Testis (tissue), 2 donors: ENCODE measurements at regions not wholly inside any gene's neighbourhood (a gene's known extent, or its start where the extent isn't known, plus 50 kb on each side); places are given as distances from the start of the nearest gene placed in this dataset.

Source experiments
- DNase-seq: peaks from one replicate; pipeline ENCODE4 v3.0.0-alpha.2; 2019
- H3K27ac ChIP-seq, 2 donors: fragments of 200-600 bp; sonication (generic); one replicate each; pipeline ENCODE4 v1.5.1; 2019
- H3K27me3 ChIP-seq: fragments of 200-600 bp; sonication (generic); one replicate; pipeline ENCODE4 v1.5.1; 2019
- H3K36me3 ChIP-seq: fragments of 200-600 bp; sonication (generic); one replicate; pipeline ENCODE4 v1.5.1; 2017; ENCODE audit warnings: low read depth; ENCODE audit errors: missing control alignments
- H3K4me1 ChIP-seq: fragments of 200-600 bp; sonication (generic); one replicate; pipeline ENCODE4 v1.5.1; 2019
- H3K4me3 ChIP-seq, 2 donors: fragments of 200-600 bp; sonication (generic); one replicate each; pipeline ENCODE4 v1.5.1; 2017 to 2019
- H3K9me3 ChIP-seq: fragments of 200-600 bp; sonication (generic); one replicate; pipeline ENCODE4 v1.5.1; 2017
- POLR2A ChIP-seq: fragments of 450-650 bp; IDR thresholded peaks from one replicate; pipeline ENCODE4 v1.6.1; 2017; ENCODE audit warnings: antibody characterized with exemption, mild to moderate bottlenecking, moderate library complexity
- WGBS, 2 donors: methylation state at CpG; one replicate each; pipeline ENCODE4 v1.1.5; 2018; 5-methylcytosine and 5-hydroxymethylcytosine counted together
- intact Hi-C: fragments of 100-400 bp; cut with DNase I; formaldehyde crosslinking; loops from one replicate; pipeline ENCODE4 v1.15.1; 2023; ENCODE audit warnings: low total_unique reads
- TF ChIP-seq, protein P1 (sequence below), 3 experiments: fragments of 450-650 bp in 2 of 3; fragments of 200-600 bp in 1 of 3; sonication (generic) in 1 of 3; IDR thresholded peaks; one replicate each; pipeline ENCODE4 v1.5.1; 2016 to 2019; ENCODE audit warnings: antibody characterized with exemption in 3 of 3, mild to moderate bottlenecking in 2 of 3, moderate library complexity in 1 of 3

DNA sequence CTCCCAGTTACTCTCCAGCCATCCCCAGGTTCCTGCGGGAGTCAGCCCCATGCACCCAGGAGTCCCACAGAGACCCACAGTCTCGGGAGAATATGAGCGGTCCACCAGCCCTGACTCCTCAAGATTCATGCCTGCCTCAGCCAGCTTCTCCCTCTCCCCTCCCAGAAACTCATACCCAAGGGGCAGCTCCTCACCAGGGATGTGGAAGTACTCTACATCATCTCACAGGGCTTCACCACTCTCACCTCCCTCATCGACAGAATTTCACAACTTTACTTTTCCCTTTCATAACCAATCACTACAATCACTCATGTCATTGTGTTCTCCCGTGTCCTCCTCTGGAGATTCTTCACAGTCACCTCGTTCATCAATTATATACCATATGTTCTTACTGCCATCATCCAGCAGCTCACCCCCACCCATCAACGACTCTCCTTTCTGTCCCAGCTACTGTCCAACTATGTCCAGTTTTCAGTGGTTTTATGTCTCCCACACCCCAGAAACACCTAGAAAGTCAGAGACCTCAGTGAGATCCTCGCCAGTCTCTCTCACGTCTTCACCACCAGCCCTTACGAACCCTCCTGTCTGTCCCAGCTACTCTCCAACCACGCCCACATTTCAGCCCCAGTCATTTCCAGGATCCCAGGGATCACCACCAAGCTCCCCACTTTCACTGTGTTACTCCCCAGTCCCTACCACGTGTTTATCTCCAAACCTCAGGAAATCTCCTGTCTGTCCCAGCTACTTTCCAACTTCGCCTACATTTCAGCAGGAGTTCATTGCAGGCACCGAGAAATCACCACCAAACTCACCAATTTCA, 1530.1 kb upstream of the TPTE start:
- Histone ChIP-seq H3K9me3 (peaks cover 3% of the 10 kb centered on the region), H3K27ac (no peak overlapping the region), H3K4me1 (no peaks in the 10 kb centered on the region), H3K4me3 (no peak overlapping the region), H3K27me3 (no peaks in the 10 kb centered on the region), H3K36me3 (no peaks in the 10 kb centered on the region)
- TF ChIP-seq, protein P1, sequence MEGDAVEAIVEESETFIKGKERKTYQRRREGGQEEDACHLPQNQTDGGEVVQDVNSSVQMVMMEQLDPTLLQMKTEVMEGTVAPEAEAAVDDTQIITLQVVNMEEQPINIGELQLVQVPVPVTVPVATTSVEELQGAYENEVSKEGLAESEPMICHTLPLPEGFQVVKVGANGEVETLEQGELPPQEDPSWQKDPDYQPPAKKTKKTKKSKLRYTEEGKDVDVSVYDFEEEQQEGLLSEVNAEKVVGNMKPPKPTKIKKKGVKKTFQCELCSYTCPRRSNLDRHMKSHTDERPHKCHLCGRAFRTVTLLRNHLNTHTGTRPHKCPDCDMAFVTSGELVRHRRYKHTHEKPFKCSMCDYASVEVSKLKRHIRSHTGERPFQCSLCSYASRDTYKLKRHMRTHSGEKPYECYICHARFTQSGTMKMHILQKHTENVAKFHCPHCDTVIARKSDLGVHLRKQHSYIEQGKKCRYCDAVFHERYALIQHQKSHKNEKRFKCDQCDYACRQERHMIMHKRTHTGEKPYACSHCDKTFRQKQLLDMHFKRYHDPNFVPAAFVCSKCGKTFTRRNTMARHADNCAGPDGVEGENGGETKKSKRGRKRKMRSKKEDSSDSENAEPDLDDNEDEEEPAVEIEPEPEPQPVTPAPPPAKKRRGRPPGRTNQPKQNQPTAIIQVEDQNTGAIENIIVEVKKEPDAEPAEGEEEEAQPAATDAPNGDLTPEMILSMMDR (IDR thresholded peaks at IDR 0.05): no peak
- no peak for TF ChIP-seq POLR2A
- intact Hi-C loops: no loop called here
- WGBS, 2 donors: 41 to 48% methylated on average over 14 of the region's 14 CpGs
- no peak for DNase-seq

DNA sequence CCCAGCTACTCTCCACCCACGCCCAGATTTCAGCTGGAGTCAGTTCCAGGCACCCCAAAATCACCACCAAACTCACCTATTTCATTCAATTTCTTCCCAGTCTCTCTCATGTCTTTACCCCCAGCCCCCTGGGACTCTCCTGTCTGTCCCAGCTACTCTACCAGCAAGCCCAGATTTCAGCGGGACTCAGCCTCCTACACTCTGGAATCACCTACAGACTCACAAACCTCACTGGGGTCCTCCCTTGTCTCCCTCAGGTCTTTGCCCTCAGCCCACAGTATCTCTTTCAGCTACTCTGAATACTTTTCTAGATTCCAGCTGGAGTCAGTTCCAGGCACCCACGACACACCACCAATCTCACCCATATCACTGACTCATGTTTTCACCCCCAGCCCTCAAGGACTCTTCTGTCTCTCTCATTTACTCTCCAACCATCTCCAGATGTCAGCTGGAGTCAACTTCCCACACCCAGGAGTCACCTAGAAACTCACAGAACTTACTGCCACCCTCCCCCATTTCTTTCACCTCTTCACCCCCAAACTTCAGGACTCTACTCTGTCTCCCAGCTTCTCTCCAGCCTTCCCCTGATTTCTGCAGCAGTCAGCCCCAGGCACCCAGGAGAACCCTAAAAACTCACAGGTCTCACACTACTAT, 1529.3 kb upstream of the TPTE start:
- Histone ChIP-seq H3K27ac (no peak overlapping the region), H3K4me3 (no peak overlapping the region), H3K4me1 (no peaks in the 10 kb centered on the region), H3K36me3 (no peaks in the 10 kb centered on the region), H3K9me3 (peaks cover 3% of the 10 kb centered on the region), H3K27me3 (no peaks in the 10 kb centered on the region)
- WGBS, 2 donors: 36 to 43% methylated on average over 3 of the region's 3 CpGs
- intact Hi-C loops: no loop called here
- DNase-seq: no peak
- TF ChIP-seq POLR2A: no peak

DNA sequence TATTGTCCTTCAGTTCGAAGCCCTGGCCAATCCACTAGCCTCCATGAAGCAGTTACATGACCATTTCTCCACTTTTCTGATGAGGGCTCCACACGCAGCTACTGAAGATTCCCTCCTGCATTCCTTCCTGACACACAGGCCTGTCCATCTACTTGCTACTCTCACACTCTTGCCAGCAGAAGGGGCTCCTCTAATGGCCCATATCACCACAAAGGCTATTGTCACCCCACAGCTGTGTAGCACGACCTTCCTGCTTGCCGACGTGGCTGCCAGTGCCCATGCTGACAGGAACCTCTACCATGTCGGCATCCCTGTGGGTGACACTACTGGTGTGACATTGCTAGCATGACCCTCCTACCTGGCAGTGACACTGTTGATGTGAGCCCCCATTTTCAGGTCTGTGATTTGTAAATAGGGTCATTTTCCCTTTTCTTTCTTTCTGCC, 1528.6 kb upstream of the TPTE start:
- WGBS, 2 donors: 41 to 49% methylated on average over 6 of the region's 6 CpGs
- Histone ChIP-seq H3K27ac (no peak overlapping the region), H3K9me3 (peaks cover 3% of the 10 kb centered on the region), H3K4me3 (no peak overlapping the region), H3K27me3 (no peaks in the 10 kb centered on the region), H3K4me1 (no peaks in the 10 kb centered on the region), H3K36me3 (no peaks in the 10 kb centered on the region)
- DNase-seq: no peak
- no peak for TF ChIP-seq POLR2A
- TF ChIP-seq, protein P1 (IDR thresholded peaks at IDR 0.05): no peak
- intact Hi-C loops: no loop called here

DNA sequence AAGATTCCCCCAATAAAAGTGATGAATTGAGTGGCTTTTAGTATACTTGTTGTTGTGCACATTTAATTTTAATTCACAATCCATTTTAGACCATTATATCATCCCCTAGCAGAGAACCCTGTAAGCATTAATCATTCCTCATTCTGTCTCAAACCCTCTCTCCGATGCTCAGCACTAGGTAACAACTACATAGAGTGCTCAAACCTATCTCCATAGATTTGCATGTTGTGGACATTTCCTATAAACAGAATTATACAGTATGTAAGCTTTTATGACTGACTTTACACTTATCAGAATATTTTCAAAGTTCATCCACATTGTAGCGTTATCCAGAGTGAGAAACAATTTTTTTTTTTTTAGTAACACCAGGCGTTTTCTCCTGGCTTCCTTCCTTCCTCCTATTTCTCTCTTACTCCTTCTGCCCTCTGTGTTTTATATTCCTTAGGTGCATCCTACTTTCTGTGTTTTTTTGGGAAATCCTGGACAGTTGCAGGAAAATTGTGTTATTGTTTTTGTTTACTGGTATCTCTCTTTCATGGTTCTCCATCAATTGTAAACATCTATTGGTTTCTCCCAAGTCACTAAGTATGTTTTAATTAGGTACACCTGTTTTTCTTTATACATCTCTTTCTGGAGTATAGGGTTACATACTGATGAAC, 1528.0 kb upstream of the TPTE start:
- intact Hi-C loops: no loop called here
- Histone ChIP-seq H3K4me1 (no peaks in the 10 kb centered on the region), H3K4me3 (no peak overlapping the region), H3K27me3 (no peaks in the 10 kb centered on the region), H3K36me3 (no peaks in the 10 kb centered on the region), H3K9me3 (peaks cover 3% of the 10 kb centered on the region), H3K27ac (no peak overlapping the region)
- no peak for TF ChIP-seq POLR2A
- TF ChIP-seq, protein P1 (IDR thresholded peaks at IDR 0.05): no peak
- no peak for DNase-seq
- WGBS, 2 donors: 30 to 32% methylated on average over 3 of the region's 3 CpGs

DNA sequence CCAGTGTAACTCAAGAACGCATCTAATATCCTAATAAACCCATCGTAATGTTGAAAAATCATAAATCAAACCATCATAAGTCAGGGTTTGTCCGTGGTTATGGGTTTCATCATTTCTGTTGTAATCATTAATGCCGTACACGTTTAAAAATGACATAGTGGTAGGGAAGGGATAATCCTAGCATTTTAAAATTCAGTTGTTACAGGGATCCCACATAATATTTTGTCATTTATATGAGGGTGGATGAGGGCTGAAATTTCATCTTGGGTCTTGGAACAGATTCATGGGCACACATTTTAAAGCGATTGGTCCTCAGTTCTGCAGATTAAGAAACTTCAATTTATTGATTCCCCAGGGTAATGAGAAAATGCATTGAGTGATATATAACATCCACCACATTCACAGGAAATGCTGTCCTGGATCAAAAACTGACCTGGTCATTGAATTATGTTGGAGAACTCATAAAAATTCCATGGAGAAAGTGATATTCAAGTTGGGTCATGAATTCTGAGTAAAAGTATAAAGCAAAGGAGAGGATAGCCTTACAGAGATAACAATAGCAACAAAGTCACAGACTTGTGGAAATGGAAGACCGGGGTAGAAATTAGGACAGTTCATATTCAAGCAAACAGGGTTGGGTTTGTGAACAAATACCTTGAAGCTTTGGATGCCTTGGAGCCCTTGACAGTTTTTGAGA, 1527.3 kb upstream of the TPTE start:
- 35 to 36% methylated on average over 7 of the region's 7 CpGs for WGBS, 2 donors

More for the DNA sequence above, 1527.3 kb upstream of the TPTE start:
- Histone ChIP-seq H3K36me3 (no peaks in the 10 kb centered on the region), H3K27me3 (no peaks in the 10 kb centered on the region), H3K9me3 (peaks cover 3% of the 10 kb centered on the region), H3K4me3 (no peak overlapping the region), H3K27ac (no peak overlapping the region), H3K4me1 (no peaks in the 10 kb centered on the region)
- intact Hi-C loops: no loop called here
- no peak for DNase-seq
- TF ChIP-seq, protein P1 (IDR thresholded peaks at IDR 0.05): no peak
- no peak for TF ChIP-seq POLR2A
